ENCODE measurements at regions not wholly inside any gene's neighbourhood (a gene's known extent, or its start where the extent isn't known, plus 50 kb on each side); places are given as distances from the start of the nearest gene placed in this dataset.
"Not testable (repeated sequence)": the region's sequence is repeated elsewhere in the genome, so short reads cannot be mapped to it uniquely, and the experiment has no call there.

GRCh38 chr20:51943326-51943725 lies 141.0 kb upstream of the SALL4 start:
- TF ChIP-seq YY1 (IDR thresholded peaks at IDR 0.05; ENCODE audit: insufficient read depth, insufficient read length); SUZ12 (IDR thresholded peaks at IDR 0.05; ENCODE audit: extremely low read depth, insufficient read depth, insufficient read length); ZNF274 (IDR thresholded peaks at IDR 0.05; ENCODE audit: low read depth, low read length): not testable (repeated sequence)

Data from NT2/D1 (cell line).